Liver (tissue), 8 donors: ENCODE measurements at regions not wholly inside any gene's neighbourhood (a gene's known extent, or its start where the extent isn't known, plus 50 kb on each side); places are given as distances from the start of the nearest gene placed in this dataset.

Experiments
- DNase-seq: peaks from one replicate; pipeline ENCODE4 v3.0.0-alpha.2; 2017; ENCODE audit warnings: low spot score
- H3K27ac ChIP-seq, 2 donors: one replicate each; pipeline ENCODE4 v1.7.0; 2013; ENCODE audit warnings: inconsistent platforms in 2 of 2, low read length in 2 of 2, control low read depth in 1 of 2, low read depth in 1 of 2, mild to moderate bottlenecking in 1 of 2
- H3K27me3 ChIP-seq, 4 donors: one replicate each; pipeline versions ENCODE4 v1.6.1 to v1.7.0; 2013; ENCODE audit warnings: low read length in 3 of 4, inconsistent platforms in 1 of 4, mild to moderate bottlenecking in 1 of 4, moderate library complexity in 1 of 4; ENCODE audit not compliant: control insufficient read depth in 4 of 4, insufficient read depth in 4 of 4
- H3K36me3 ChIP-seq, 4 donors: one replicate each; pipeline versions ENCODE4 v1.6.1 to v1.7.0; 2013; ENCODE audit warnings: low read length in 3 of 4, mild to moderate bottlenecking in 3 of 4, low read depth in 1 of 4, moderate library complexity in 1 of 4; ENCODE audit not compliant: control insufficient read depth in 4 of 4, insufficient read depth in 3 of 4
- H3K4me1 ChIP-seq, 4 donors: one replicate each; pipeline versions ENCODE4 v1.6.1 to v1.7.0; 2013; ENCODE audit warnings: low read length in 3 of 4, mild to moderate bottlenecking in 3 of 4, moderate library complexity in 1 of 4; ENCODE audit not compliant: control insufficient read depth in 4 of 4, insufficient read depth in 4 of 4
- H3K4me3 ChIP-seq, 3 donors: one replicate each; pipeline versions ENCODE4 v1.6.1 to v1.7.0; 2013; ENCODE audit warnings: low read length in 3 of 3, control low read depth in 1 of 3, low read depth in 1 of 3, mild to moderate bottlenecking in 1 of 3
- H3K9ac ChIP-seq, 2 donors: one replicate each; pipeline ENCODE4 v1.7.0; 2013; ENCODE audit warnings: low read length in 2 of 2, mild to moderate bottlenecking in 2 of 2, moderate library complexity in 2 of 2, control low read depth in 1 of 2, low read depth in 1 of 2
- H3K9me3 ChIP-seq, 4 donors: one replicate each; pipeline versions ENCODE4 v1.6.1 to v1.7.0; 2013; ENCODE audit warnings: low read length in 3 of 4; ENCODE audit not compliant: control insufficient read depth in 4 of 4
- ATF3 ChIP-seq: IDR thresholded peaks from 2 replicates; pipeline ENCODE4 v1.6.1; 2016; ENCODE audit warnings: antibody characterized with exemption
- EGR1 ChIP-seq, 2 donors: IDR thresholded peaks; 2 replicates each; pipeline ENCODE4 v1.6.1; 2016 to 2018; ENCODE audit warnings: antibody characterized with exemption in 2 of 2, low read depth in 2 of 2
- FOXA1 ChIP-seq: IDR thresholded peaks from 2 replicates; pipeline ENCODE4 v1.6.1; 2016; ENCODE audit warnings: antibody characterized with exemption
- FOXA2 ChIP-seq: IDR thresholded peaks from 2 replicates; pipeline ENCODE4 v1.6.1; 2016; ENCODE audit warnings: antibody characterized with exemption
- JUND ChIP-seq, 2 donors: IDR thresholded peaks; 2 replicates each; pipeline ENCODE4 v1.6.1; 2016; ENCODE audit warnings: antibody characterized with exemption in 2 of 2
- NR2F2 ChIP-seq: IDR thresholded peaks from 2 replicates; pipeline ENCODE4 v1.6.1; 2016; ENCODE audit warnings: antibody characterized with exemption
- RAD21 ChIP-seq, 2 donors: IDR thresholded peaks; 2 replicates each; pipeline ENCODE4 v1.6.1; 2016; ENCODE audit warnings: antibody characterized with exemption in 2 of 2, mild to moderate bottlenecking in 2 of 2
- REST ChIP-seq: IDR thresholded peaks from 2 replicates; pipeline ENCODE4 v1.6.1; 2016; ENCODE audit warnings: antibody characterized with exemption, mild to moderate bottlenecking
- SP1 ChIP-seq: IDR thresholded peaks from 2 replicates; pipeline ENCODE4 v1.6.1; 2018; ENCODE audit warnings: antibody characterized with exemption, mild to moderate bottlenecking
- TAF1 ChIP-seq: conservative IDR thresholded peaks from 2 replicates; pipeline ENCODE4 v1.6.1; 2016; ENCODE audit warnings: antibody characterized with exemption, mild to moderate bottlenecking
- YY1 ChIP-seq: IDR thresholded peaks from 2 replicates; pipeline ENCODE4 v1.6.1; 2016; ENCODE audit warnings: antibody characterized with exemption, mild to moderate bottlenecking
- WGBS: extraction: QIAGEN DNeasy Blood & Tissue Kit; methylation state at CpG from one replicate; pipeline ENCODE4 v1.1.7; 2013; 5-methylcytosine and 5-hydroxymethylcytosine counted together
- TF ChIP-seq, protein P1 (sequence below): fragments of 150-350 bp; IDR thresholded peaks from 2 replicates; pipeline ENCODE4 v1.5.1; 2017; ENCODE audit warnings: improper control_type of control experiment, low read depth, low read length; ENCODE audit not compliant: missing input control
- TF ChIP-seq, protein P2 (sequence below): IDR thresholded peaks from 2 replicates; pipeline ENCODE4 v1.6.1; 2016; ENCODE audit warnings: antibody characterized with exemption
- TF ChIP-seq, protein P3 (sequence below): IDR thresholded peaks from 2 replicates; pipeline ENCODE4 v1.6.1; 2016; ENCODE audit warnings: antibody characterized with exemption
- donor health status: healthy.
- donor health status: healthy.
- donor health status: healthy.
- donor health status: healthy.
- donor health status: healthy.

GRCh38 chr9:135256581-135257354 lies 169.3 kb downstream of the OLFM1 start:
- Histone ChIP-seq H3K9ac (no peak overlapping the region), H3K36me3 (no peaks in the 10 kb centered on the region), H3K4me1 (peaks cover 0 to 2% (median 0%) of the 10 kb centered on the region in 4 donors), H3K27ac (no peak overlapping the region), H3K27me3 (no peaks in the 10 kb centered on the region), H3K4me3 (no peak overlapping the region), H3K9me3 (no peaks in the 10 kb centered on the region)
- WGBS: 79% methylated on average over 26 of the region's 26 CpGs
- TF ChIP-seq EGR1 (IDR thresholded peaks at IDR 0.05; ENCODE audit: low read depth in 2 of 2) (no peak), YY1 (no peak), TAF1 (no peak), FOXA2 (no peak), FOXA1 (no peak), RAD21 (IDR thresholded peaks at IDR 0.05) (no peak)
- TF ChIP-seq, protein P1, sequence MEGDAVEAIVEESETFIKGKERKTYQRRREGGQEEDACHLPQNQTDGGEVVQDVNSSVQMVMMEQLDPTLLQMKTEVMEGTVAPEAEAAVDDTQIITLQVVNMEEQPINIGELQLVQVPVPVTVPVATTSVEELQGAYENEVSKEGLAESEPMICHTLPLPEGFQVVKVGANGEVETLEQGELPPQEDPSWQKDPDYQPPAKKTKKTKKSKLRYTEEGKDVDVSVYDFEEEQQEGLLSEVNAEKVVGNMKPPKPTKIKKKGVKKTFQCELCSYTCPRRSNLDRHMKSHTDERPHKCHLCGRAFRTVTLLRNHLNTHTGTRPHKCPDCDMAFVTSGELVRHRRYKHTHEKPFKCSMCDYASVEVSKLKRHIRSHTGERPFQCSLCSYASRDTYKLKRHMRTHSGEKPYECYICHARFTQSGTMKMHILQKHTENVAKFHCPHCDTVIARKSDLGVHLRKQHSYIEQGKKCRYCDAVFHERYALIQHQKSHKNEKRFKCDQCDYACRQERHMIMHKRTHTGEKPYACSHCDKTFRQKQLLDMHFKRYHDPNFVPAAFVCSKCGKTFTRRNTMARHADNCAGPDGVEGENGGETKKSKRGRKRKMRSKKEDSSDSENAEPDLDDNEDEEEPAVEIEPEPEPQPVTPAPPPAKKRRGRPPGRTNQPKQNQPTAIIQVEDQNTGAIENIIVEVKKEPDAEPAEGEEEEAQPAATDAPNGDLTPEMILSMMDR: no peak
- DNase-seq: no peak

- Histone ChIP-seq H3K4me1 (peaks cover 0 to 2% (median 0%) of the 10 kb centered on the region in 4 donors), H3K36me3 (no peaks in the 10 kb centered on the region), H3K9me3 (no peaks in the 10 kb centered on the region), H3K4me3 (no peak overlapping the region), H3K9ac (no peak overlapping the region), H3K27ac (no peak overlapping the region), H3K27me3 (no peaks in the 10 kb centered on the region)
- no peak for DNase-seq
- 93% methylated on average over 23 of the region's 23 CpGs for WGBS
- TF ChIP-seq SP1: no peak
Measured at GRCh38 chr9:135258461-135258860, 171.0 kb downstream of the OLFM1 start.

- TF ChIP-seq ATF3: no peak
- TF ChIP-seq RAD21 (IDR thresholded peaks at IDR 0.05): no peak
- TF ChIP-seq YY1: no peak
- TF ChIP-seq, protein P2, sequence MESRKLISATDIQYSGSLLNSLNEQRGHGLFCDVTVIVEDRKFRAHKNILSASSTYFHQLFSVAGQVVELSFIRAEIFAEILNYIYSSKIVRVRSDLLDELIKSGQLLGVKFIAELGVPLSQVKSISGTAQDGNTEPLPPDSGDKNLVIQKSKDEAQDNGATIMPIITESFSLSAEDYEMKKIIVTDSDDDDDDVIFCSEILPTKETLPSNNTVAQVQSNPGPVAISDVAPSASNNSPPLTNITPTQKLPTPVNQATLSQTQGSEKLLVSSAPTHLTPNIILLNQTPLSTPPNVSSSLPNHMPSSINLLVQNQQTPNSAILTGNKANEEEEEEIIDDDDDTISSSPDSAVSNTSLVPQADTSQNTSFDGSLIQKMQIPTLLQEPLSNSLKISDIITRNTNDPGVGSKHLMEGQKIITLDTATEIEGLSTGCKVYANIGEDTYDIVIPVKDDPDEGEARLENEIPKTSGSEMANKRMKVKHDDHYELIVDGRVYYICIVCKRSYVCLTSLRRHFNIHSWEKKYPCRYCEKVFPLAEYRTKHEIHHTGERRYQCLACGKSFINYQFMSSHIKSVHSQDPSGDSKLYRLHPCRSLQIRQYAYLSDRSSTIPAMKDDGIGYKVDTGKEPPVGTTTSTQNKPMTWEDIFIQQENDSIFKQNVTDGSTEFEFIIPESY: no peak
- TF ChIP-seq JUND (IDR thresholded peaks at IDR 0.05): no peak
- no peak for TF ChIP-seq FOXA1
- TF ChIP-seq REST: no peak
- TF ChIP-seq, protein P1: no peak
- TF ChIP-seq, protein P3, sequence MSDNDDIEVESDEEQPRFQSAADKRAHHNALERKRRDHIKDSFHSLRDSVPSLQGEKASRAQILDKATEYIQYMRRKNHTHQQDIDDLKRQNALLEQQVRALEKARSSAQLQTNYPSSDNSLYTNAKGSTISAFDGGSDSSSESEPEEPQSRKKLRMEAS: no peak
- TF ChIP-seq NR2F2: no peak
Measured at GRCh38 chr9:135259273-135259672, 171.8 kb downstream of the OLFM1 start.

More at GRCh38 chr9:135259273-135259672, 171.8 kb downstream of the OLFM1 start:
- no peak overlapping the region for H3K27ac ChIP-seq
- no peak overlapping the region for H3K4me3 ChIP-seq
- H3K36me3 ChIP-seq: no peaks in the 10 kb centered on the region
- 88% methylated on average over 19 of the region's 19 CpGs for WGBS
- H3K27me3 ChIP-seq: no peaks in the 10 kb centered on the region
- H3K9ac ChIP-seq: no peak overlapping the region
- H3K4me1 ChIP-seq: peaks cover 0 to 2% (median 0%) of the 10 kb centered on the region in 4 donors
- H3K9me3 ChIP-seq: no peaks in the 10 kb centered on the region
- no peak for DNase-seq
